LNCAP (cell line): ENCODE measurements at regions not wholly inside any gene's neighbourhood (a gene's known extent, or its start where the extent isn't known, plus 50 kb on each side); places are given as distances from the start of the nearest gene placed in this dataset.

ENCODE experiments used
- CTCF ChIP-seq: fragments of 450-650 bp; IDR thresholded peaks from 2 replicates; pipeline ENCODE4 v1.5.1; 2017; ENCODE audit warnings: mild to moderate bottlenecking

GRCh38 chr4:16329125-16329796 lies 103.0 kb upstream of the TAPT1 start:
- TF ChIP-seq CTCF = no peak

GRCh38 chr4:16322183-16322582 lies 95.9 kb upstream of the TAPT1 start:
- no peak for TF ChIP-seq CTCF

GRCh38 chr4:16315456-16315855 lies 89.2 kb upstream of the TAPT1 start:
- TF ChIP-seq CTCF = no peak

GRCh38 chr4:16310606-16311005 lies 84.3 kb upstream of the TAPT1 start:
- TF ChIP-seq CTCF = no peak

- TF ChIP-seq CTCF = no peak
Measured at GRCh38 chr4:16302648-16303047, 76.4 kb upstream of the TAPT1 start.

GRCh38 chr4:16297003-16297402 lies 70.7 kb upstream of the TAPT1 start:
- no peak for TF ChIP-seq CTCF

GRCh38 chr4:16294455-16294854 lies 68.2 kb upstream of the TAPT1 start:
- no peak for TF ChIP-seq CTCF
